ENCODE measurements at regions not wholly inside any gene's neighbourhood (a gene's known extent, or its start where the extent isn't known, plus 50 kb on each side); places are given as distances from the start of the nearest gene placed in this dataset.
"Not testable (repeated sequence)": the region's sequence is repeated elsewhere in the genome, so short reads cannot be mapped to it uniquely, and the experiment has no call there.

- FAIRE-seq = no peak
These were observed 563.3 kb upstream of the SYNCRIP start for GRCh38 chr6:86205980-86206379.

- no peak for FAIRE-seq
These were observed 560.4 kb upstream of the SYNCRIP start for GRCh38 chr6:86203044-86203443.

- FAIRE-seq = no peak
These were observed 551.1 kb upstream of the SYNCRIP start for GRCh38 chr6:86193821-86194220.

GRCh38 chr6:86192123-86192522, 549.4 kb upstream of the SYNCRIP start:
- FAIRE-seq = no peak

DNA sequence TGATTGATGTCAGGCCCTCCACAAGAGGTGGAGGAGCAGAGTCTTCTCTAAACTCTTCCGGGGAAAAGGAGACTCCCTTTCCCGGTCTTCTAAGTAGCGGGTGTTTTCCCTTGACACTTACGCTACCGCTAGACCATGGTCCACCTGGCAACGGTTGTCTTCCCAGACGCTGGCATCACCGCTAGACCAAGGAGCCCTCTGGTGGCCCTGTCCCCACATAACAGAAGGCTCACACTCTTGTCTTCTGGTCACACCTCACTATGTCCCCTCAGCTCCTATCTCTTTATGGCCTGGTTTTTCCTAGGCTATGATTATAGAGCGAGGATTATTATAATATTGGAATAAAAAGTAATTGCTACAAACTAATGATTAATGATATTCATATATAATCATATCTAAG, 532.5 kb upstream of the SYNCRIP start:
- not testable (repeated sequence) for FAIRE-seq

- no peak for FAIRE-seq
These were observed 512.2 kb upstream of the SYNCRIP start for GRCh38 chr6:86154852-86155251.

DNA sequence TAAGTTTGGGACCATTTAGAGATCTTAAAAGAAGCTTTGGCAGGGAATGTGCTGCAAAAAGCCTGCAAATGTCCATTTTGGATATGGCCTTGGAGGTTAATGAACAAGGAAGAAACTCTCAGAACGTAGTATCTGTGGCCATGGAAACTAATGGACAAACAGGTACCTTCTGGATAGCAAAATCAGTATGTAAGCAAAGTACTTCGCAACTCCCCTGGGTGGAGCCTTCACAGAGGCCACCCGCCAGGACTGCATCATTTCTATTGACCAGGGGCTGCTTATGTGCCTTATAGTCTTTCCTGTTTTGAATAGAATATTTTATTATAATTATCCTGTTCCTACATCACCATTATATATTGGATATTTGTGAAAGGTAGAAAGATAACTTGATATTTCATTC, 510.8 kb upstream of the SYNCRIP start:
- no peak for FAIRE-seq

GRCh38 chr6:86152546-86152945, 509.9 kb upstream of the SYNCRIP start:
- FAIRE-seq = no peak

DNA sequence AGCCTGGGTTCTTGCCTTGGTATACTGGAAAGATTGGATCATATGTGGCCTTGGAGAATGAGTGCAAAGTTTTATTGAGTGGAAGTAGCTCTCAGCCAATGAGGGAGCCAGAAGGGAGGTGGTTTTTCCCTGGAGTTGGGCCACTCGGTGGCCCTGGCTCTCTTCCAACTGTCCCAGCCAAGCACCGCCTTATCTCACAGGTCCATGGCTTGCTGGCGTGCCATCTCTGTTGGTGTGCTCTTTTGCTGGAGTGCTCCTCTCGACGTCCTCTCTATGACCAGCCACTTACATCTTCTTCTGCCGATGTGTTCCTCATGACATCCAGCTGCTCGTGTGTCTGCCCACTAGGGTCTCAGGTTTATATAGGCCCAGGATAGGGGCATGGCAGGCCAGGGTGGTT, 505.9 kb upstream of the SYNCRIP start:
- FAIRE-seq = no peak

GRCh38 chr6:86147859-86148258, 505.2 kb upstream of the SYNCRIP start:
- no peak for FAIRE-seq

GRCh38 chr6:86147311-86147710, 504.6 kb upstream of the SYNCRIP start:
- no peak for FAIRE-seq

GRCh38 chr6:86146751-86147150, 504.1 kb upstream of the SYNCRIP start:
- not testable (repeated sequence) for FAIRE-seq

- no peak for FAIRE-seq
These were observed 499.6 kb upstream of the SYNCRIP start for GRCh38 chr6:86142326-86142725.

DNA sequence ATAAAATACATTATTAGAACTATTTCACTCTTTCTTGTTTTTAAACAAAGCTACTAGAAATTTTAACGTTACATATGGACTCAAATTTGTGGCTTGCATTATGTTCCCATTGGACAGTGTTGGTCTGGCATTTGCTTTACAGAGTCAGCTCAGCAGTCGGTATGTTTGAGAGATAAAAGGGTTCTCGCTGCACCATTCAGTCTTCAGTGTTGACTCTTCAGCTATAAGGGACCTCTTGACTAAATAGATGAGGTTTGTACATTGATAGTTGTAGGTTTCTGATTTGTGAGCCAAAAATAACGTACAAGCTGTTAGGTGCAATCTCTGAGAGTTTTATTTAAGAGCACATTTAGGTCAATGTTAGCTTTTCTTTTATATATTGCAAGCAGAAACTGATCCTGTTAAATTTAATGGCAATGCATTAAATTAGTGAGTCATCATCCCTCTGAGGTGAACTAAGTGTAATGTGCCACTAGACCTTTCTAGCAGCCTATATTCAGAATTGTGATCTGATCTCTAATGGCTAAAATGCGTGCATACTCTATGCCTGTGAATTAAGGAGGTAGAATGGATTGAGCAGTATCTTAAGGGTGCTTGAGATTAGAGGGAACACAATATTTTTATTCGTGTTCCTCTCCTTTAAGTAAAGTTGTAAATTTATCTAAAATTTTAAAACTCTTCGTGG, 485.6 kb upstream of the SYNCRIP start:
- FAIRE-seq = no peak

- FAIRE-seq = no peak
These were observed 479.4 kb upstream of the SYNCRIP start for GRCh38 chr6:86122086-86122485.

DNA sequence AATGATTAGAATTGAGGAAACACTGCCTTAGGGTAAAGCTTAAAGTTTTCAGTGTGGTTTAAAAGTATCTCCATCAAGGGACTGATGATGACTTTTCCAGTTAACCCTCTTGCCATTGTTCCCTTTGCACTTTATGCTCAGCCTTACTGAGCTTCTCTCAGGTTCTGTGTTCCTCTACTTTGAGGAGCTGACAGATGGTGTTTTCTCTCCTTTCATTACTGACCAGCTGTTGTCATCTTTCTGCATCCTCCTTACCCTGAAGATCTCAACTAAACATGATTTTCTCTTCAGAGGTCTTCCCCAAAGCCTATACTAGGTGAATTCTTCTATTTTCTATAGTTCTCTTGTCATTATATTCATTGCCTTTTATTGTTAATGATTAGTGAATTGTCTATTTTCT, 475.6 kb upstream of the SYNCRIP start:
- no peak for FAIRE-seq

DNA sequence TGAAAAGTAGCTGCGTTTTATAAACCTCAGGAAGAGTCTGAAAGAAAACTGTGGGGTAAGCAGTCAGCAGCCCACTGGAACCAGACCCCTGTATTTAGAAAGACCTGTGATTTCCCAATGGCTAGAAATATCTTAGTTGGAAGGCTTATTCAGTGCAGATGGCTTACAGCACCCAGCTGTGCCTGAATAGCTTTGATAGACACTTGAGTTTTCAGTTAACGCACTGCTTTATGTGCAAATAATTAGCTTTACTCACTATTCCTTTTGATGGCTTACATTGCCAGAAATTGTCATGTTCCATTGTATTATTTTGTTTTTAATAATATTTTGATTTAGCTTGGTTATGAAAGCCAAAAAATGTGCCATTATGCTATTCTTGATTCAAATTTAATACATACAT, 465.3 kb upstream of the SYNCRIP start:
- FAIRE-seq = no peak

DNA sequence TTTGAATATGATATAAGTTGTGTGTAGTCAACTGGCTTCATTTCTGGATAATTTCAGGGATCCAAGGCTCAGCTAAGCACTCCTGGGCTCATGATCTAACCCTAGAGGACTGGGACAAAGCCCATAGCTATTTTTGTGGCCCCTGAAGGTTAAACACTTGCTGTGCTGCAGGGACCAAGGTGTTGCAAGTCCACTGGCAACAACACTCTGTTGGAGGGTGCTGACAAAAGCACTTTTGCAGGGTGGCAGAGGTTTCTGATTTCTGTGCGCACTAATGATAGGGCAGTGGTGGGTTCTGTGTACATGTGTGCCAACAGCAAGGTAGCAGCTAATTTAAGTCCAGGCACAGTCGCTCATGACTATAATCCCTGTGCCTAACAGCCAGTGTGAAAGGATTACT, 445.3 kb upstream of the SYNCRIP start:
- FAIRE-seq = no peak

- no peak for FAIRE-seq
These were observed 437.3 kb upstream of the SYNCRIP start for GRCh38 chr6:86079938-86080337.

DNA sequence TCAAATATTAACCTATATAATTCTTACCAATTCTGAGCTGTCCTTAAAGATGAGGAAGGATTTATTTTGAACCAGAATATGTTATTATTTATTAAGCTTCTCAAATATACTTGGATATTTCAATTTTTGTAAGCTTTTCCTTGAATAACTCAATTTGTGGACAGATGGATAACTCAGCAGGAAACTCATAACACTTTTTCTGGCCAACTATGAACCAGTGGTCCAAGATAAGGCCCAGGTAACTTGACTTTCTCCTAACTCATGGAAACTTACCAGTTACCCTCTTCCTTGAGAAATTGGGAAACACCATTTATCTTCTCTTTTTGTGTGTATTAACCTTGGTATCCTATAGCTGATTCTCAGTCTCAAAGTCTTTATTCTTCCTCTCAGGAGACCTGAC, 427.5 kb upstream of the SYNCRIP start:
- FAIRE-seq = no peak

- FAIRE-seq = not testable (repeated sequence)
These were observed 422.3 kb upstream of the SYNCRIP start for GRCh38 chr6:86065002-86065401.

DNA sequence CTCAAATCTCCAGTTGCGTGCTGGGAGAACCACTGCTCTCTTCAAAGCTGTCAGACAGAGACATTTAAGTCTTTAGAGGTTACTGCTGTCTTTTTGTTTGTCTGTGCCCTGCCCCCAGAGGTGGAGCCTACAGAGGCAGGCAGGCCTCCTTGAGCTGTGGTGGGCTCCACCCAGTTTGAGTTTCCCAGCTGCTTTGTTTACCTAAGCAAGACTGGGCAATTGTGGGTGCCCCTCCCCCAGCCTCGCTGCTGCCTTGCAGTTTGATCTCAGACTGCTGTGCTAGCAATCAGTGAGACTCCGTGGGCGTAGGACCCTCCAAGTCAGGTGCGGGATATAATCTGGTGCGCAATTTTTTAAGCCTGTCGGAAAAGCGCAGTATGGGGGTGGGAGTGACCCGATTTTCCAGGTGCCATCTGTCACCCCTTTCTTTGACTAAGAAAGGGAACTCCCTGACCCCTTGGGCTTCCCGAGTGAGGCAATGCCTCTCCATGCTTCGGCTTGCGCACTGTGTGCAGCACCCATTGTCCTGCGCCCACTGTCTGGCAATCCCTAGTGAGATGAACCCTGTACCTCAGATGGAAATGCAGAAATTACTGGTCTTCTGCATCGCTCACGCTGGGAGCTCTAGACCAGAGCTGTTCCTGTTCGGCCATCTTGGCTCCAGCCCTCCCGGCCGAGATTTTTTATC, 414.8 kb upstream of the SYNCRIP start:
- not testable (repeated sequence) for FAIRE-seq

DNA sequence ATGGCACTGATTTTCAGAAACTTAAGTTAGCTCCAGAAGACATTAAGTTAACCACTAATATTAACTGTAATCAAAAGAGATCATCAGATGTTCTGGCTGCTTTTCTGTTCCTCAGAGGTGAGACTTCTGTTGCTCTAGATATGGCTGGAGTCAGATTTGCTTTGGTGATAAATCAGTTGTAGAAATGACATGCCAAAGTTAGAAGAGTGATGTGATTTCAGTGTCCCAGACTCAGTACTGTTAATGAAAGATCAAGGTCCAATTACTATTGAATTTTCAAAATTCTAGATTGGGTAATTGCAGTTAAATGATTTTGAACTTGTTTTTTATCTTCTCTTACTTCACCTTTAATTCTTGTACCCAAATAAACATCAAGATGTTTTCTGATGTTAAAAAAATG, 402.4 kb upstream of the SYNCRIP start:
- FAIRE-seq = no peak

- no peak for FAIRE-seq
These were observed 399.5 kb upstream of the SYNCRIP start for GRCh38 chr6:86042214-86042613.

DNA sequence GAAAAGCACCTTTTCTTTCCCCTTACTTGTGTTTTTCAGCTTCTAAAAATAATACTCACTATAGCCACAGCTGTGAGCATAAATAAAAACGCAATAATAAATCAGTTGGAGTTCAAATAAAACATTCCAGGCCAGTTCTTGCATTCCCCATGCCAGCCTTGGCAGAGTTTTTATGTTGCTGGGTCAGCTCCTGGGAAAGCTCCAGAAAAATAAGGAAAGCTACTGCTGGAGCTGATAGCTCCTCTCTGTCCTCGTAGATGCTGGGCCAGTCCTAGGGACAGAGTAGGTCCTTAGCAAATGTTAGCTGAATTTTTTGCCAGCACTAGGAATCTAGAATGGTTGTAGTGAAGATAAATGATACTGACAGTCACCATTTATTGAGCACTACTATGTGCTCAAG, 389.0 kb upstream of the SYNCRIP start:
- no peak for FAIRE-seq
